GM20000 (cell line): ENCODE measurements at regions not wholly inside any gene's neighbourhood (a gene's known extent, or its start where the extent isn't known, plus 50 kb on each side); places are given as distances from the start of the nearest gene placed in this dataset.
"Not testable (repeated sequence)": the region's sequence is repeated elsewhere in the genome, so short reads cannot be mapped to it uniquely, and the experiment has no call there.

Source experiments
- DNase-seq: peaks from one replicate; pipeline ENCODE4 v3.0.0; 2012; ENCODE audit warnings: low spot score
- TF ChIP-seq, protein P1 (sequence below): IDR thresholded peaks from 2 replicates; pipeline ENCODE4 v1.5.1; 2012; ENCODE audit warnings: mild to moderate bottlenecking, control low read depth; ENCODE audit errors: extremely low read depth, missing control alignments

DNA sequence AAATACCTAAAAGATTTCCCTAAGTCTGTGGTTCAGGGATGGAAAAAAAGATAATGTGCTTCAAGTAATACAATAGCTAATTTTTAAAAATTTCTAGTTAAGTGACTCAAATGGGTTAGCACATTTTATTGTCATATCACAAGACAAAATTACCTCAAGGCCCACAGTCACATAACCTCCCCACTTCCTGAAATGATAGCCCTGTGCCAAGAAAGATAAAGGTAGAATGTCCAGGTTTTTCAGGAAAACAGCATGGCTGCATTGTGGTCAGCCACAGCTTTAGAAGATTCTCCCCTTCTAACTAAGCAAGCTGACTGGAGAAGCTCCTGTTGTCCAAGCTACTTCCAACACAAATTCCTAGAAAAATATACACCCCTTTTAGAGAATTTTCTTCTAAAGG is 127.1 kb upstream of the SLC35G4 start:
- DNase-seq: no peak
- TF ChIP-seq, protein P1, sequence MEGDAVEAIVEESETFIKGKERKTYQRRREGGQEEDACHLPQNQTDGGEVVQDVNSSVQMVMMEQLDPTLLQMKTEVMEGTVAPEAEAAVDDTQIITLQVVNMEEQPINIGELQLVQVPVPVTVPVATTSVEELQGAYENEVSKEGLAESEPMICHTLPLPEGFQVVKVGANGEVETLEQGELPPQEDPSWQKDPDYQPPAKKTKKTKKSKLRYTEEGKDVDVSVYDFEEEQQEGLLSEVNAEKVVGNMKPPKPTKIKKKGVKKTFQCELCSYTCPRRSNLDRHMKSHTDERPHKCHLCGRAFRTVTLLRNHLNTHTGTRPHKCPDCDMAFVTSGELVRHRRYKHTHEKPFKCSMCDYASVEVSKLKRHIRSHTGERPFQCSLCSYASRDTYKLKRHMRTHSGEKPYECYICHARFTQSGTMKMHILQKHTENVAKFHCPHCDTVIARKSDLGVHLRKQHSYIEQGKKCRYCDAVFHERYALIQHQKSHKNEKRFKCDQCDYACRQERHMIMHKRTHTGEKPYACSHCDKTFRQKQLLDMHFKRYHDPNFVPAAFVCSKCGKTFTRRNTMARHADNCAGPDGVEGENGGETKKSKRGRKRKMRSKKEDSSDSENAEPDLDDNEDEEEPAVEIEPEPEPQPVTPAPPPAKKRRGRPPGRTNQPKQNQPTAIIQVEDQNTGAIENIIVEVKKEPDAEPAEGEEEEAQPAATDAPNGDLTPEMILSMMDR: no peak

- DNase-seq: no peak
- TF ChIP-seq, protein P1: no peak
Measured at GRCh38 chr18:11480692-11481091, 128.7 kb upstream of the SLC35G4 start.

- not testable (repeated sequence) for DNase-seq
Measured at GRCh38 chr18:11479031-11479430, 130.4 kb upstream of the SLC35G4 start.

GRCh38 chr18:11470941-11471340 is 138.5 kb upstream of the SLC35G4 start:
- TF ChIP-seq, protein P1: no peak
- DNase-seq: no peak

DNA sequence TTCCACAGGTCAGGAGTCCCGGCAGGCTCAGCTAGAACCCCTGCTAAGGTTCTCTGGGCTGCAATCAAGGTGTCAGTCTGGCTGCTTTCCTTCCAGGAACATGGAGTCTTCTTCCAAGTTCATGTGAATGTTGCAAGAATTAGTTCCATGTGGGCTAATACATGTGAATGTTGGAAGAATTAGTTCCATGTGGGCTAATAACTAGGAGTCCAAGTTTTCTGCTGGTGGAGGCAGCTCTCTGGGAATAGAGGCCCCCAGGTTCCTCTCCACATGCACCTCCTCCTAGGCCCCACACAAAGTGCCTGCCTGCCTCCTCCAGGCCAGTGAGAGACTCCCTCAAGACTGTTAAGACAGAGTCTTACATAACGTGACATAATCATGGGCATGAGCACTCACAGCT is 140.8 kb upstream of the SLC35G4 start:
- TF ChIP-seq, protein P1: no peak
- no peak for DNase-seq

DNA sequence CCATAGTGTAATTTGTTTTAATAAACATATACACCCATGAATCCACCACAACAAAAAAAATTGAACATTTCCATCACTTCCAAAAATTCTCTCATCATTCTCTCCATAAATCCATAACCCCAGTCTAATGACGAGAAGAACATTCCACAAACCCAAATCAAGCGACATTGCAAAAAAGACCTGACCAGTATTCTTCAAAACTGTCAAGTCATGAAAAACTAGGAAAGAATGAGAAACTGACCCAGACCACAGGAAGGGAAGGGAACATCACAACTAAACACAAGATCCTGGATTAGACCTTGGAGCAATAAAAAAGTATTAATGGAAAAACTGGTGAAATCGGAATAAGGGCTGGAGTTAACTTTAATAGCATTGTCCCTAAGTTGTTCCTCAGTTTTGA is 141.3 kb upstream of the SLC35G4 start:
- DNase-seq: no peak
- TF ChIP-seq, protein P1: no peak

GRCh38 chr18:11467611-11468010 is 141.8 kb upstream of the SLC35G4 start:
- no peak for DNase-seq
- TF ChIP-seq, protein P1: no peak

DNA sequence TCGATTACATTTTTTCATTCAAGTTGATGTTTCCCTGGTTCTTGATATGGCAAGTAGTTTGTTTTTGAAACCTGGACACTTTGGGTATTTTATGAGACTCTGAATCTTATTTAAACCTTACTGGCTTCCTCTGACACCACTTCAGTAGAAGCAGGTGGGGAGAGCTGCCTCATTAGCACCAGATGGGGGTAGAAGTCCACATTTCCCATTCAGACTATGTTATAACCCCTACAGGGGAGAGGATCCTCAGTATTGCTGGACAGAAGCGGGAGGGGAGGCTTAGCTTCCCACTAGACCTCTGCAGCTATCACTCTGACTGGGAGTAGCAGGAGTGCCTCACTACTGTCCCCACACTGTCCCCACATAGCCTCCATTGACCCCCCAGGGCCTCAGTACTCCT is 145.3 kb upstream of the SLC35G4 start:
- TF ChIP-seq, protein P1: no peak
- no peak for DNase-seq
